Nucleus accumbens (tissue), 56 donors: ENCODE measurements at regions not wholly inside any gene's neighbourhood (a gene's known extent, or its start where the extent isn't known, plus 50 kb on each side); places are given as distances from the start of the nearest gene placed in this dataset.
A peak's percentile ranks its signal among the peaks of the same experiment; 100 is the strongest.
"Not testable (repeated sequence)": the region's sequence is repeated elsewhere in the genome, so short reads cannot be mapped to it uniquely, and the experiment has no call there.

Experiments
- DNase-seq, 56 donors: peaks; one replicate each; lab custom pipeline; 2025; lab: John Stamatoyannopoulos, UW

DNA sequence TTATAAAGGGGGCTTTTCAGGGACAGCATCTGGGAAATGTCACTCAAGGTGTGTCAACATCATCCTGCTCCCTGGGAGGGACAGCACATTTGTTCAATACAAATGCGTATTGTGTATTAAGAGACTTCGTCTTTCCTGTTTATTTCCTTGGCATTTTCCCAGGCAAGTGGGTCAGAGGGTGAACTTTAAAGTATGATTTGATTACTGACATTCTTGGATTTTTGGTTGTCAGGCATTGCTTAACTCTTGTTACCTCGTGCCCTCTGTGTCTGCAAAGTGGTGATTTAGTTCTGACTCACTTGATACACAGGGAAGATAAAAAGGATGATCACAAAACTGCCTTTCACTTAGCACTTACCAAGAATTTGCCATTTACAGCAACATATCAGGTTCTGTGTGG is 292.7 kb downstream of the SUCLA2 start:
- DNase-seq: no peak

DNA sequence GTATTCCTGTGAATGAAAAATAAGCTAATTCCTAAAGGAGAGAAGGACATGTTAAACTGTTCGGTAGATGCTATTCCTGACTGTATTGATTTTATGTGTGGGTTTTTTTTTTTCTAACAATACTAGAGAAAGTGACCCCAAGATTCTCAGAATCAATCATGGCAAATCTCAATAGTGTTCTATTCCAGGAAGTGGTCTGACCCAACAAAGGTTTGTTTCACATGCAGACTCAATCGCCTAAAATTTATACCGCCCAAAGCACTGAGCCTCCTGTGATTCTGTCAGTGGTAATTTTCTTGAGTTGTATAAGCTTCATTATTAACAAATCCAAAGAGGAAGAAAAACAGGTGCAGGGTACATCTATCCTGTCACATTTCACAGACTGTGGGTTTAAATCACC is 293.7 kb downstream of the SUCLA2 start:
- DNase-seq: no peak

DNA sequence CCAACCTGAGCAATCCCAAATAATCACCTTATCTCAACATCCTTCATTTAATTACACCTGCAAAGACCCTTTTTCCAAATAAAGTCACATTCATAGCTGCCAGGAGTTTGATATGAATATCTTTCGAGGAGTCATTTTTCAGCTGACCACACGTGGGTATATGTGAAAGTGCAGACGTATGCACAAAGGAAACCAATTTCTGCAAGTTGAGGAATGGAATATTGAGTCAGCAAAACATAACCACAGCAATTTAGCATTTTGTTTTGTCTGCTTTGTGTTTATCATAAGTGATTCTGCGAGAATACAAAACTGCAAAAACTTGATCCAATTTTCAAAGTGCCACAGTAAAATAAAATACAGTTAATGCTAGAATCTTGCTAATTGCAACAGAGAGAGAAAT is 295.9 kb downstream of the SUCLA2 start:
- DNase-seq: no peak

DNA sequence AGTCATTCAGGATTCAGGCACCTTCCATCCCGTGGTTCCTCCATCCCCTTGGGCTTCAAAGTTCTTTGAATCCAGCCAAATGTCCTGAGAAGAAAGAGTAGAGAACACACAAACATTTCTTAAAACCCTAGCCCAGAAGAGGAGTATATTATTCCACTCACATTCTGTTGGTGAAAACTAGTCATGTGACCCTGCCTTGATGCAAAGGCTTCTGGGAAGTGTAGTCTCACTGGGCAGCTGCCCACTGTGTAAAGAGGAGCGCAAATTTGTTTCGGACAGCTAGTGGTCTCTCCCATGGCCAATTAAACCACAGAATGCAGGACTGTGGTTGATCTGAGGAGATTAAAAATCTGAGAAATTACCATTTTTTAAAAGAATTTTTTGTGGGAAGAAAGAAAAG is 304.4 kb downstream of the SUCLA2 start:
- DNase-seq: no peak

DNA sequence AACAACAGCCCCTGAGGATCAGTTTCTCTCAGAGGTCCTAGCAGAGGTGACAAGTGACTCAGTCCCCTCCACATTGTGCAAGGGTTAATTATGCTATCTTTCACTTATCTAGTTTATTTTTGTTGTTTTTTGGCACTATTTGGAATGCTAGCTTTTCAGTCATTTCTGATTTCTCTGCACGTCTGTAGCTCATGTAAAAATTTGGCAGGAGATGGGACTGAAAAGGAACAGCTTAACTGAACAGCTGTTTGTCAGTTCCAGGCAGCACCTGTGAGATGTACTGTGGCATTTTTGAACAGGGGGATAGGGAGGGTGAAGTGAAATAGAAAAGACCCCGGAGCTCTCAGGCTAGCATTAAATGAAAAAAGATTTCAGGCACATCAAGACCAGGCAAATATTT is 313.5 kb downstream of the SUCLA2 start:
- no peak for DNase-seq

DNA sequence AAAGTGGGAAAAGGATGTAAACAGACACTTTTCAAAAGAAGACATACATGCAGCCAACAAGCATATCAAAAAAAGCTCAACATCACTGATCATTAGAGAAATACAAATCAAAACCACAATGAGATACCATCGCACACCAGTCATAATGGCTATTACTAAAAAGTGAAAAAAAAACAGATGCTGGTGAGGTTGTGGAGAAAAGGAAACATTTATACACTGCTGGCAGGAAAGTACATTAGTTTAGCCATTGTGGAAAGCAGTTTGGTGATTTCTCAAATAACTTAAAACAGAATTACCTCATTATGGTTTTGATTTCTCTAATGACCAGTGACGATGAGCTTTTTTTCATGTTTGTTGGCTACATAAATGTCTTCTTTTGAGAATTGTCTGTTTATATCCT is 315.9 kb downstream of the SUCLA2 start:
- DNase-seq: not testable (repeated sequence)

DNA sequence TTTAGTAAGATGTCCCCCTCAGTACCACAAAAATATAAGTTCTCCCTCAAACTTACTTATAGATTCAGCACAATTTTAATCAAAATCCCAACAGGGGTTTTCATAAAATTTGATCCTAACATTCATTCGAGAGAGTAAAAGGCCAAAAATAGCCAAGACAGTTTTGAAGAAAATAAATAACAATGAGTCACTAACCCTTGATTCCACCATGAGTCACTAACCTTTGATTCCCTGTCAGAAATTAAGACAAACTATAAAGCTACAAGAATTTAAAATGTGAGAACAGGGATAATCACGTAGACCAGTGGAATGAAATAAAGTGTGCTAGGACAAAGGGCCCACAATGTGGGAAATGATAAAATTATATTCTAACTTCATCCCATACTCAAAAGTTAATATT is 320.3 kb downstream of the SUCLA2 start:
- DNase-seq: no peak

DNA sequence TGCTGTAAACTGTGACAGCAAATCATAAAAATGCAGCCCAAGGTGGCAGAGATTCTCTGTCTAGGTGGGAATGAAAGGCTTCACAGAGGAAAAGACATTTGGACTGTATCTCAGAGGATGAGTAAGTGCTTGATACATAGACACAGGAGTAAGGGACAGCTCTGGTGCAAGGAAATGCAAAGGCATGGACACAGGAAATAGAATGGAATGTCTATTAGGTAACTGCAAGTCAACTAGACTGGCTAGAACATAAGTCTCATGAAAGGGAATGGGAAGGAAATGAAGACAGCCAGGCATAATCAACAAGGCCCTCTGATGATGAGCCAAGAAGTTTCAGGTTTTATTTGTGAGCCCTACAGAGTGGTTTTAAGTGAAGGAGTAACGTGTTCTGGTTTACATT is 321.7 kb downstream of the SUCLA2 start:
- DNase-seq: no peak

DNA sequence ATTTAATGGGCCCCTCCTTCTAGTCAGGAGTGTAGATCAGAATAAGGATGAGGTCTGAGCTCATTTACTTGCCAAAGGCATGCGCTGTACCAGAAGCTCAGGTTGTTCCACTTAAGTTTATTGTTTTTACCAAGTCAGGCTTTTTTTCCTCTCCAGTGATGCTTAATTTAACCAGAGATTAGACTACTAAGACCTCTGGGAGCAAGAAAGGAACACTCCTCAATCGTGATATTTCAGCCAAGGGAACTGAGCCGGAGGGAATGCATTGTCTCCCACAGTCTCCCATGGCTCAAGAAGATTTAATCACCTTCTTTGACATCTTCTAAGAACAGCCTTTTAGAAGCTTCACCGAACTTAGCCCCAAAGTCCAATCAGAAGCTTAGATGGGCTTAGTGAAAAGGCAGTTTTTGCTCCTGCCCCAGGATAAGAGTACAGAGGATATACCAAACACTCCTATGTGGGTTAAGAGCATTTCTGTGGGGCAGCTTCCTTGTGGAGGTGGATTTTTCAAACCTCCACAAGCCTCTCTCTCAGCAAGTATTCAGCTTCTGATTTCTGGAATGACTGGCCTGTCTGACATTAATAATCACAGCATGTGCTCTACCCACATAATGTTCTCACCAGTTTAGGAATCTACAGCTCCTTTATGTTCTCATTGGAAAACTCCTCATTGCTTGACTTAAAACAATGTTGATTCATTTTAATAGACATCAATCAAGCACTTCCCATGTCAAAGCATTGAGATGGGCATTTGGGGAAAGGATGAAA is 322.7 kb downstream of the SUCLA2 start:
- no peak for DNase-seq

DNA sequence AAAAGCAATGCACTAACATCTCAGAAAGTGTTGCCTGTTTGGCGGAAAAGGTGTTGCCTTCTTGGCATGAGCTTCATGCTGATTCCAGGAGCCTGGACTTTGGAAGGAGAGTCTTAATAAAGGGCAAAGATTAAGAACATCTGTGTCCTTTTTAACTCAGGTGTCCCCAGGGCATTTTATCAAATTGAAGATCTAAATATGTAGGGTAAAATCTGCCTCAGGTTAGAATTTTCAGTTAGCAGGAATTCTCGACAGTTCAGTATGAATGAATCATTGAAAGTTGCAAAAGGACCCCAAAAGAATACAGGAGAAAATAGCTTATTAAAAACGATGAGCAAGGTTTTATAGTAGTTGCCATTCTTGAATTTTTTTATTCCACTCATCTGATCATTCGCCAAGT is 325.2 kb downstream of the SUCLA2 start:
- no peak for DNase-seq

DNA sequence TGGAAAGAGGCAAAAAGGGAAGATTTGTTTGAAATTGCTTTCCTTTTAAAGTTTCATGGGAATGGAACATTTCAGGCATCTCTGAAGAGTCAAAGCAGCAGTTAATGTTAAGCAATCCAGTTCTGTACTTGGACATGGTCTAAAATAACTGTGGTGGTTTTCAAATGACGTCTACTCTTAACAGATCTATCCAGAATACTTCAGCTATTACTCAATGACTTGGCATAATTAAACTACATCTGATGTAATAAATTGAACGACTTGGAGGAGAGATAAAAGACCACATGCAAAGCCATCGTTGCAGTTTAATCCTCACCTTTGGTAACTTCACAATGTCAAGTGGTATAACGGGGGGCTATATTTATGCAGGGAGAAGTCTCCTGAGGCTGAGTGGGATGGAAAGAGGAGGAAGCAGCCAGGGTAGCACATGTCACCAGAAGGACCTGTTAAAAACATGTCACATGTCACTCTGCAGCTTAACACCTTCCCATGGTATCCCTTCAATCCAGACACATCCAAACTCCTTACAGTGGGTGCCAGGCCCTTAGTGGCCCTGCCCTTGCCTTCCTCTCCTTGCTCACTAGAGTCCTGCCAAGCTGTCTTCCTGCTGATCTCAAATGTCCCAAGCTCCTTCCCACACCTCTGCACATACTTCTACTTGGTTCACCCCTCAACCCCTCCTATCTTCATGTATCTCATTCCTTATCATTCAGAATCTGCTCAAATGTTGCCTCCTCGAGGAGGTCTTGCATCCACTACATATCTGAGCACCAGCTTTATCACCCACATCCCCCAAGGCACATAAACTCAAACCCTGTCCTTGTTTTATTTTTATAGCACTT is 327.8 kb downstream of the SUCLA2 start:
- no peak for DNase-seq

DNA sequence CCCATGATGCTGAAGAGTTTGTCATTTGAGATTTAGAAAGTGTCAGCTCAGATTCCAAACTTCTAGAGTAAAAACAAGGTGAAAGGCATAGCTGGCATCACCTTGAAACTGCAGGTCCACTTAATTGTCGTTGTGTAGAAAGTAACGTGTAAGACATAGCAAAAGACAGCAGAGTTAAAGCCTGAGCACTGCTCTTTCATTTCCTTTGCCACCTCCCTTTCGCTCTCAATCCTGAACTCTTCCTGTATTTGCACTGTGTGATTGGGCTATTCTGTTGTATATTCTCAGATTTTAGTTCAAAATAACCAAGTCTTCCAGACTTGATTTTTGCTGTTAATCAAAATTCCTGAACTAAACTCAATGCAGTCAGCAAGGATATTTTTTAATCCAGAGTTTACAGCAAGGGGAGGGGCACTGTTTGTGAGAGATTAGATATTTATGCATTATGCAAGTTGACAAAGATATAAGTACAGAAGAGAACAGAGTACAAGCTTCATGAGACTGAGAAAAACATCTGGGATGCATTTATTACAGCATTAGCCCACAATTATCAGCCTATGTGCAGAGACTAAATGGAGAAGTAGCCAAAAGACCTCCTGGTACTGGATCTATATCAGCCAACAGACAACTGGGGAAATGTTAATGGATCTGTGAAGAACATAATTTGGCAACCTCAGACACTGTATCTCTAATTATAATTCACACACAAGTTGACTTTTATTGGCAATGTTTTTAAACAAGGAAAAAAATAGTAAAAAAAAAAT is 328.6 kb downstream of the SUCLA2 start:
- DNase-seq: no peak

DNA sequence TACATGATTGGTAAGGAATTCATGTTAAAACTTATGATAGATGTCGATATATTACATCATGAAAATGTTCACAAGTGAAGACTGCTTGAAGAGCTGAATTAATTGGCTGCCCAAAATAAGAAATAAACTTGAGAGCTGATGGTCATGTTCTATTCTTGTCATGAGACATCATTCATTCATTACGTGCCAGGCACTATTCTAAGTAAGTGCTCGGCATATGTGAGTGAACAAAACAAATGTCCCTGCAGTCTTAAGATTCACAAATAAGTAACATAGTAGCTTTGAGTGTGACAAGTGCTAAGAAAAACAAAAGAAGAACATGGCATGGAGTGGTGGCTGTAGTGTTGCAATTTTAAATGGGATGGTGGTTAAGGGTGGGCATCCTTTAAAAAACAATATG is 329.3 kb downstream of the SUCLA2 start:
- DNase-seq: no peak

DNA sequence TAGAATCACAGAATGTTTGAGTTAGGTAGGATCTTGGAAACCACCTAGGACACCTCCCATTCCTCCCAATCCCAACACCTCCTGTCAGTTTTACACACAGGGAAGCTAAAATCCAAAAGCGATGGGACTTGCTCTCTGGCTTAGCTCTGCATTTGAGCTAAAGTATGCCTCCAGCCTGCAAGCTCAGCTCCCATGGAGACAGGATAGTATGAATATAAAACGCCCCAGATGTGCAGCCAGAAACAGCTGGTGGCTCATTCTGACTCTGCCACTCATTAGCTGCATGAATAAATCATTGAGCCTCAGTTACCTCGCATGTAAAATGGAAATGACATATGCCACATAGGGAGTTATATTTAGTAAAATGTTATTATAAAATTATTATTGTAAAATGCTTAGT is 336.0 kb downstream of the SUCLA2 start:
- DNase-seq: peak in 9 of 56 donors; percentile 2 to 42 (median 5)

DNA sequence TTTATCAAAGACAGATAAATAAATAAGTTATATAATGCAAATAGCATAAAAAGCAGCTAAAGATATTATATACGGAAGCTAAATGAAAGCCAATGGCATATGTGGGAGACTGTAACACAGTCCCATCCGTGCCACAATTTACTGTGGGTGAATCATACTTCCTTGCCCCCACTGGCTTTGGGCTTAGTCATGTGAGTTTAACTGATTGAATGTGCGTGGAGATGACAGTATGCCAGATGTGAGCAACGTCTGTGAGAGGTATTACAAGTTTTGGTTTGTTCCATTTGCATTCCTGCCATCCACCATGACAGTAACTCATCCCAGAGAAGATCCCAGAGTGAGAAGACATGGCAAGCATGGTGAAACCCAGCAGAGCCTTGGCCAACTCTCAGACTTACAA is 340.0 kb downstream of the SUCLA2 start:
- no peak for DNase-seq

DNA sequence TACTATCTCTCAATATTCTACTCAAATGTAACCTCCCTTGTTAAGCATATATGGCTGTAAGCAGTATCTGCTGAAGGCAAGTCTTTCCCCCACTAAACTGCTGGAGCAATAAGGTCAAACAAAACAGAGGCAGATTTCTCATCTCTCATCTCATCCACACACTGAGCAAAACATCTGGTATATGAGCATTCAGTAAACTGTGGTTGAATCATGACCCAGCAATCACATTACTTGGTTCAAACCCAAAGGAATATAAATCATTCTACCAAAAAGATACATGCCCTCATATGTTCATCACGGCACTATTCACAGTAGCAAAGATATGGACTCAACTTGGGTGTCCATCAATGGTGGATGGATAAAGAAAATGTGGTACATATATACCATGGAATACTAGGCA is 344.4 kb downstream of the SUCLA2 start:
- no peak for DNase-seq

DNA sequence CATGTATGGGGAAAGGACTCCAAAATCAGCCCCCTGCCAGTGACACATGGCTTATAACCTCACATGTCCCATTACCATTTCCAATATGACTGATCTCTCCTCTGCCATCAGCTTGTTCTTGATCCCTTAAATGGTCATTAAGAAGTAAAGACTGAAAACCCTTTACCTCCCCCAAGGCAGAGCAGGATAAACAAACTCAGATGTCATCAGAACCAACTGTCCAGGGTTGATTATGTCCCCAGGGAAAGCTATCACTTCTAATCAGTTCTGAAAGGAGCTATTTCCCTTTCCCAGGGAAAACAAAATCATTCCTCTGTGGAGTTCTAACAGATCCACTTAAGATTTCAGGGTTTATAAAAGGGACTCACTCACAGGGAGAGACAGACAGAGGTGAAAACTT is 350.9 kb downstream of the SUCLA2 start:
- DNase-seq: no peak

DNA sequence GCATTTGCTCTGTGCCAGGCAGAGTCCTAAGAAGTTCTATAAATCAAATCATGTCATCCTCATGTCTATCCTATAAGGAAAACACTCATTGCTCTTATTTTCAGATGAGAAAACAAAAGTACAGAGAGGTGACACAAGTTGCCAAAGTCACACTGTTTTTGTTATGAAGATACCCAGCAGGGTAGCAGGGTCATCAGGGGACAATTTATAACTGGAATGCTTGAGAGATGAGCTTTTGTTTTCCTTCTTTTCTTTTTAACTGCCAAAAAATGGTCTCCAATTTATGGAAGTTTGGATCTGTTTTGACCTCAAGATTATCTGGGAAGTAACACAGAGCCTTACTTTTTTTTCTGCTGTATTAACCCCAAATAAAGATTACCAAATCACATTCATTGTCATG is 354.1 kb downstream of the SUCLA2 start:
- no peak for DNase-seq

DNA sequence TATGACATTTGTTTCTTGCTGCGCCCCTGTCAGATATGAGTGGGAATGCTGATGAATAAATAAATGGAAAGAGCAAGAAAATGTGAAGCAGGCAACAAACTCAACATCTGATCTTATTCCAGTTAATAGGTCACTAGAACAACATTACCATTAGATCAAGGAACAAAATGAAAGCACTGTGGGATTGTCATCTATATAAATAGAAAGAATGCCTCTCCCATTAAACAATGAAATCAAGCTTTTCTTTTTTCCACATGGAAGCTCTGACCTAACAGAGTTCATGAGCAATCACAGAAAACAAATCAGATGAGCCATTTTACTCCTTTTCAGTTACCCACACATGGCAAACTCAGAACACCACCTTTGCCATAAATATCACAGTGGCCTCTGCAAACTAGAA is 354.8 kb downstream of the SUCLA2 start:
- no peak for DNase-seq

DNA sequence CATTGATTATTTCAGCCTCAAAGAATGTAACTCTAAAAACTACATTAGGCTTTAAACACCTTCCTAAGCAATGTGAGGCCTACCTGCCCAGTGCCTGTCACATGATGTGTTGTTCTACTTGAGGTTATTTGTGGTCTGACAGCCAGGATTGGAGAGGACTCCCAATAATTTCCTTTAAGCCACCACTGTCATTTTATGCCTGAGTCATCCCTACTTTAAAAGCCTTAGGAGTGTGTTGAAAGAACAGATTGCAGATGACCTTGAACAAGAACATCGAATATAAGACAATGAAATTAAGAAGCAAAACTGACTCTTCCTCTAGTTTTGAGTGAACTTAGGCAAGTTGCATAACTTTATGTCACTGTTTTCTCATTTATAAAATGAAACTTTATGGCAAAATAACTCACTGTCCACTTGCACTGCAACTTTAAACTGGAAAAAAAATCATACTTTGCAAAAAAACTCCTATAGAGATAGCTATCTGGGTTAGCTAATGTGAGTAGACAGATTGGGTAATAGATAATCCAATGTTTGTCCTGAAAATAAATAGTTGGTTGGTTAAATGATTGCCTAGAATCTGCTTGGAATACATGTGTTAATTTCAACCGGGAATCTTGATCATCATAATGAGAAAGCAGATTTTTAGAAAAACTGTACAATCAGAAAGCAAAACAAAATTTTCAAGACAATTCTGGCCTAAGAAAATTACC is 361.2 kb downstream of the SUCLA2 start:
- no peak for DNase-seq

DNA sequence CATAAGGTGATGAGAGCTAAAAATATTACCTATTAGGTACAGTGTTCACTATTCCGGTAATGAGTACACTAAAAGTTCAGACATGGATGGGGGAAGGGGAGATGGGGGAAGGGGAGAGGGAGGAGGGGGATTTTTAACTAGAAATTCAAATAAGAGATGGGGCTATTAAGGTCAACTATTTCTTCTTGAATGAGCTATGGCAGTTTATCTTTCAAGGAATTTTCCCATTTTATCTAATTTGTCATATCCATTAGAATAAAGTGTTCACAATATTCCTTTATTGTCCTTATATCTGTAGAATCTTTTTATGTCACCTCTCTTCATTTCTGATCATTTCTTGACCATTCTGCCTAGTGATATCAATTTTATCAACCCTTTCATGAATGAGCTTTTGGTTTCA is 362.4 kb downstream of the SUCLA2 start:
- no peak for DNase-seq
